ENCODE measurements at regions not wholly inside any gene's neighbourhood (a gene's known extent, or its start where the extent isn't known, plus 50 kb on each side); places are given as distances from the start of the nearest gene placed in this dataset.

DNA sequence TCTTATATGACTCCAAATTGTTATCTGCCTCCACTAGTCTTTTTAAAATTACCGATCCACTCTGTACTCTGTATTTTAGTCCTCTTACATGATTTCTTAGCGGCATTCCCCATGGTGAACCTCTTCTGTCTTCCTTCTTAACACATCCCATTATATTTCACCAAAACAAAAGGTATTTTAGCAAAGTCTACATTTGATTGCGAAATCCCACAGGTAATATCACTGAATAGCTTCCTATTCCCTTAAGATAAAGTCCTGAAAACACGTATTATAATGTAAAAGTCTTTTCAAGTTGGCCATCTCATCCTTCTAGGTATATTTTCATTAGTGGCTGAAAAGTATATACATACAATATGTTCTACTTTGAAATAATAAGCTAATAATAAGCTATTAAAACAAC lies 2016.0 kb upstream of the IGFBP7 start:
- Histone ChIP-seq H3K36me3 (no peaks in the 10 kb centered on the region), H3K27me3 (no peaks in the 10 kb centered on the region), H3K4me3 (no peak overlapping the region), H3K9me3 (no peaks in the 10 kb centered on the region), H3K27ac (no peak overlapping the region), H3K4me1 (no peaks in the 10 kb centered on the region)
- intact Hi-C loops (cut with DNase I) = no loop called here
- no peak for DNase-seq
- WGBS, 2 donors = 77% methylated on average over 4 of the region's 4 CpGs
- no peak for TF ChIP-seq POLR2A (IDR thresholded peaks at IDR 0.05)
- TF ChIP-seq, protein P1, sequence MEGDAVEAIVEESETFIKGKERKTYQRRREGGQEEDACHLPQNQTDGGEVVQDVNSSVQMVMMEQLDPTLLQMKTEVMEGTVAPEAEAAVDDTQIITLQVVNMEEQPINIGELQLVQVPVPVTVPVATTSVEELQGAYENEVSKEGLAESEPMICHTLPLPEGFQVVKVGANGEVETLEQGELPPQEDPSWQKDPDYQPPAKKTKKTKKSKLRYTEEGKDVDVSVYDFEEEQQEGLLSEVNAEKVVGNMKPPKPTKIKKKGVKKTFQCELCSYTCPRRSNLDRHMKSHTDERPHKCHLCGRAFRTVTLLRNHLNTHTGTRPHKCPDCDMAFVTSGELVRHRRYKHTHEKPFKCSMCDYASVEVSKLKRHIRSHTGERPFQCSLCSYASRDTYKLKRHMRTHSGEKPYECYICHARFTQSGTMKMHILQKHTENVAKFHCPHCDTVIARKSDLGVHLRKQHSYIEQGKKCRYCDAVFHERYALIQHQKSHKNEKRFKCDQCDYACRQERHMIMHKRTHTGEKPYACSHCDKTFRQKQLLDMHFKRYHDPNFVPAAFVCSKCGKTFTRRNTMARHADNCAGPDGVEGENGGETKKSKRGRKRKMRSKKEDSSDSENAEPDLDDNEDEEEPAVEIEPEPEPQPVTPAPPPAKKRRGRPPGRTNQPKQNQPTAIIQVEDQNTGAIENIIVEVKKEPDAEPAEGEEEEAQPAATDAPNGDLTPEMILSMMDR (IDR thresholded peaks at IDR 0.05) = no peak

- DNase-seq = no peak
- Histone ChIP-seq H3K4me3 (no peak overlapping the region), H3K36me3 (no peaks in the 10 kb centered on the region), H3K27me3 (no peaks in the 10 kb centered on the region), H3K4me1 (no peaks in the 10 kb centered on the region), H3K9me3 (no peaks in the 10 kb centered on the region), H3K27ac (no peak overlapping the region)
- WGBS, 2 donors = 67 to 77% methylated on average over 5 of the region's 5 CpGs
- intact Hi-C loops (cut with DNase I) = no loop called here
- TF ChIP-seq POLR2A (IDR thresholded peaks at IDR 0.05) = no peak
- TF ChIP-seq, protein P1 (IDR thresholded peaks at IDR 0.05) = no peak
Observed at GRCh38 chr4:59127006-59127405, 2016.8 kb upstream of the IGFBP7 start.

DNA sequence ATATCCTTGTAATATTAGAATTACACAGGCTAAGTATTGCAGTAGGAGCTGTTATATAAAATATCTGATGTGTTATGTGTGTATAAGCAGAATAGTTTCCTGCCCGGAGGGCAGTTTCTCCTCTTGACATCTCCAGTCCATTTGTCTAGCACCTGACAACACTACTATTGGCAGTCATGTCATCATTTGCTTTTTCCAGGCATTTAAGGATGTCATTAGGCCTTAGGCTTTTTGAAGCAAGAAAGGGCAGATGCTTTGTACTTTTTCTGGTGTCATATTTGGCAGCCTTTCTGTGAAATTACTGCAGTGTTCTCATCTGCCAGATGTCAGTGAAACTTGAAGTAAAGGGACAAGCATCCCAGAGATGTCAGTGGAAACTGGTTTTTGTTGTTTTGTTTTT lies 2017.6 kb upstream of the IGFBP7 start:
- WGBS, 2 donors = 50 to 60% methylated on average over 1 of the region's 1 CpG
- Histone ChIP-seq H3K27ac (no peak overlapping the region), H3K27me3 (no peaks in the 10 kb centered on the region), H3K4me1 (no peaks in the 10 kb centered on the region), H3K9me3 (no peaks in the 10 kb centered on the region), H3K36me3 (no peaks in the 10 kb centered on the region), H3K4me3 (no peak overlapping the region)
- intact Hi-C loops (cut with DNase I) = no loop called here
- DNase-seq = no peak
- TF ChIP-seq POLR2A (IDR thresholded peaks at IDR 0.05) = no peak
- TF ChIP-seq, protein P1 (IDR thresholded peaks at IDR 0.05) = no peak

GRCh38 chr4:59135248-59135985 lies 2025.2 kb upstream of the IGFBP7 start:
- 80 to 83% methylated on average over 1 of the region's 1 CpG for WGBS, 2 donors
- Histone ChIP-seq H3K27me3 (no peaks in the 10 kb centered on the region), H3K4me1 (no peaks in the 10 kb centered on the region), H3K36me3 (no peaks in the 10 kb centered on the region), H3K27ac (no peak overlapping the region), H3K9me3 (no peaks in the 10 kb centered on the region), H3K4me3 (no peak overlapping the region)
- TF ChIP-seq, protein P1 (IDR thresholded peaks at IDR 0.05) = no peak
- no peak for TF ChIP-seq POLR2A (IDR thresholded peaks at IDR 0.05)
- no peak for DNase-seq
- intact Hi-C loops (cut with DNase I) = no loop called here

DNA sequence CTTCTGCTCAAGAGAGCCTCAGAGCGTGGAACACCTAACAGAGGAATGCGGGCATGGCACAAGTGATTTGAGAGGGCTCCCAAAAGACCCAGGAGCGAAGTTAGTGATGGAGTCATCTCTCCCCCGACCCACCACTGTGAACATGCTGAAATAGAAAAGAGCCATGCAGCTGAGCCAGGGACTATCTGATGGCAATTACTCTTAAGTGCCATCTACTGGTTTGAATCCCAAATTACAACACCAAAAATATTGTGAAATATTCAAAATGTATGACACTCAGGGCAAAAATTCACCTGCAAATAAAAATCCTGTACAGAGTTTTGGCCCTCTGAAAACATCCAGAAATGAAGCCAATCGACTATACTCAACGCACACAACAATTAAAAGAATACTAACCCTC lies 2038.9 kb upstream of the ADGRL3 start:
- WGBS, 2 donors = 74 to 76% methylated on average over 5 to 6 of the region's 6 CpGs
- H3K4me1 ChIP-seq = no peaks in the 10 kb centered on the region
- TF ChIP-seq, protein P1 (IDR thresholded peaks at IDR 0.05) = no peak
- TF ChIP-seq POLR2A (IDR thresholded peaks at IDR 0.05) = no peak
- no peak for DNase-seq
- no peaks in the 10 kb centered on the region for H3K27me3 ChIP-seq
- intact Hi-C loops (cut with DNase I) = no loop called here
- no peak overlapping the region for H3K4me3 ChIP-seq
- H3K36me3 ChIP-seq = no peaks in the 10 kb centered on the region
- no peak overlapping the region for H3K27ac ChIP-seq
- H3K9me3 ChIP-seq = peaks cover 0 to 8% (median 0%) of the 10 kb centered on the region in 3 donors
